SJCRH30 (cell line): ENCODE measurements at regions not wholly inside any gene's neighbourhood (a gene's known extent, or its start where the extent isn't known, plus 50 kb on each side); places are given as distances from the start of the nearest gene placed in this dataset.
"Not testable (repeated sequence)": the region's sequence is repeated elsewhere in the genome, so short reads cannot be mapped to it uniquely, and the experiment has no call there.

Source experiments
- DNase-seq, 2 experiments: peaks; one replicate each; pipeline ENCODE4 v3.0.0-alpha.2; 2015 to 2020
- H3K27ac ChIP-seq: fragments of 250-450 bp; sonication (Bioruptor Pico); 2 replicates; pipeline ENCODE4 v1.5.1; 2020; ENCODE audit warnings: mild to moderate bottlenecking, moderate library complexity
- H3K27me3 ChIP-seq: fragments of 250-450 bp; sonication (Bioruptor Pico); 2 replicates; pipeline ENCODE4 v1.5.1; 2020; ENCODE audit warnings: mild to moderate bottlenecking, moderate library complexity
- H3K36me3 ChIP-seq: fragments of 250-450 bp; sonication (Bioruptor Pico); 2 replicates; pipeline ENCODE4 v1.5.1; 2020; ENCODE audit warnings: mild to moderate bottlenecking, moderate library complexity
- H3K4me1 ChIP-seq: fragments of 250-450 bp; sonication (Bioruptor Pico); 2 replicates; pipeline ENCODE4 v1.5.1; 2020; ENCODE audit warnings: mild to moderate bottlenecking, moderate library complexity
- H3K4me3 ChIP-seq: fragments of 250-450 bp; sonication (Bioruptor Pico); 2 replicates; pipeline ENCODE4 v1.5.1; 2020; ENCODE audit warnings: mild to moderate bottlenecking, moderate library complexity
- H3K9me3 ChIP-seq: fragments of 250-450 bp; sonication (Bioruptor Pico); replicated peaks from 2 replicates; pipeline ENCODE4 v1.5.1; 2020; ENCODE audit warnings: mild to moderate bottlenecking, moderate library complexity

- H3K4me3 ChIP-seq = no peak overlapping the region
- no peak overlapping the region for H3K27ac ChIP-seq
- H3K9me3 ChIP-seq = no peaks in the 10 kb centered on the region
- no peak for DNase-seq
- H3K27me3 ChIP-seq = no peaks in the 10 kb centered on the region
- H3K36me3 ChIP-seq = no peaks in the 10 kb centered on the region
- H3K4me1 ChIP-seq = peaks cover 11% of the 10 kb centered on the region; the same call in 1 of the 2 replicates
Measured at GRCh38 chr9:17083258-17083657, 51.6 kb upstream of the CNTLN start.

GRCh38 chr9:17082343-17083064, 52.3 kb upstream of the CNTLN start:
- Histone ChIP-seq H3K36me3 (no peaks in the 10 kb centered on the region), H3K4me3 (no peak overlapping the region), H3K9me3 (no peaks in the 10 kb centered on the region), H3K4me1 (peaks cover 11% of the 10 kb centered on the region; the same call in 1 of the 2 replicates), H3K27ac (no peak overlapping the region), H3K27me3 (no peaks in the 10 kb centered on the region)
- peak; percentile 54 to 62 for DNase-seq

- Histone ChIP-seq H3K4me3 (no peak overlapping the region), H3K4me1 (peaks cover 11% of the 10 kb centered on the region; the same call in 1 of the 2 replicates), H3K27me3 (no peaks in the 10 kb centered on the region), H3K9me3 (no peaks in the 10 kb centered on the region), H3K36me3 (no peaks in the 10 kb centered on the region), H3K27ac (no peak overlapping the region)
- DNase-seq = peak in 1 of 2 experiments; percentile 13
Measured at GRCh38 chr9:17081814-17082213, 53.0 kb upstream of the CNTLN start.

GRCh38 chr9:17081351-17081750, 53.5 kb upstream of the CNTLN start:
- Histone ChIP-seq H3K36me3 (no peaks in the 10 kb centered on the region), H3K9me3 (no peaks in the 10 kb centered on the region), H3K4me1 (peaks cover 11% of the 10 kb centered on the region; the same call in 1 of the 2 replicates), H3K27me3 (no peaks in the 10 kb centered on the region), H3K4me3 (no peak overlapping the region), H3K27ac (no peak overlapping the region)
- no peak for DNase-seq

- Histone ChIP-seq H3K9me3 (no peaks in the 10 kb centered on the region), H3K36me3 (no peaks in the 10 kb centered on the region), H3K27me3 (no peaks in the 10 kb centered on the region), H3K27ac (no peak overlapping the region), H3K4me3 (no peak overlapping the region), H3K4me1 (no peaks in the 10 kb centered on the region)
- DNase-seq = no peak
Measured at GRCh38 chr9:17075758-17076485, 58.9 kb upstream of the CNTLN start.

- Histone ChIP-seq H3K36me3 (no peaks in the 10 kb centered on the region), H3K9me3 (no peaks in the 10 kb centered on the region), H3K4me3 (no peak overlapping the region), H3K27ac (no peak overlapping the region), H3K27me3 (no peaks in the 10 kb centered on the region), H3K4me1 (no peaks in the 10 kb centered on the region)
- DNase-seq = no peak
Measured at GRCh38 chr9:17075146-17075757, 59.6 kb upstream of the CNTLN start.

GRCh38 chr9:17072563-17072962, 62.3 kb upstream of the CNTLN start:
- H3K36me3 ChIP-seq, H3K4me3 ChIP-seq, H3K4me1 ChIP-seq, H3K27ac ChIP-seq, H3K9me3 ChIP-seq, H3K27me3 ChIP-seq, DNase-seq: not testable (repeated sequence)

GRCh38 chr9:17068671-17069070, 66.2 kb upstream of the CNTLN start:
- DNase-seq = no peak
- no peaks in the 10 kb centered on the region for H3K4me1 ChIP-seq
- H3K27ac ChIP-seq = no peak overlapping the region
- no peaks in the 10 kb centered on the region for H3K36me3 ChIP-seq
- no peaks in the 10 kb centered on the region for H3K27me3 ChIP-seq
- no peak overlapping the region for H3K4me3 ChIP-seq
- H3K9me3 ChIP-seq = no peaks in the 10 kb centered on the region

GRCh38 chr9:17065062-17065461, 69.8 kb upstream of the CNTLN start:
- no peak for DNase-seq
- Histone ChIP-seq H3K27me3 (no peaks in the 10 kb centered on the region), H3K4me3 (no peak overlapping the region), H3K4me1 (no peaks in the 10 kb centered on the region), H3K27ac (no peak overlapping the region), H3K9me3 (no peaks in the 10 kb centered on the region), H3K36me3 (no peaks in the 10 kb centered on the region)

- DNase-seq = no peak
- H3K36me3 ChIP-seq = no peaks in the 10 kb centered on the region
- no peak overlapping the region for H3K4me3 ChIP-seq
- no peaks in the 10 kb centered on the region for H3K4me1 ChIP-seq
- no peaks in the 10 kb centered on the region for H3K9me3 ChIP-seq
- no peaks in the 10 kb centered on the region for H3K27me3 ChIP-seq
- no peak overlapping the region for H3K27ac ChIP-seq
Measured at GRCh38 chr9:17064558-17064957, 70.3 kb upstream of the CNTLN start.

GRCh38 chr9:17063535-17064135, 71.2 kb upstream of the CNTLN start:
- Histone ChIP-seq H3K27me3 (no peaks in the 10 kb centered on the region), H3K27ac (no peak overlapping the region), H3K36me3 (no peaks in the 10 kb centered on the region), H3K4me1 (no peaks in the 10 kb centered on the region), H3K9me3 (no peaks in the 10 kb centered on the region), H3K4me3 (no peak overlapping the region)
- peak; percentile 26 to 77 for DNase-seq

- H3K27ac ChIP-seq = no peak overlapping the region
- no peaks in the 10 kb centered on the region for H3K27me3 ChIP-seq
- H3K4me3 ChIP-seq = no peak overlapping the region
- H3K36me3 ChIP-seq = no peaks in the 10 kb centered on the region
- H3K9me3 ChIP-seq = no peaks in the 10 kb centered on the region
- no peaks in the 10 kb centered on the region for H3K4me1 ChIP-seq
- no peak for DNase-seq
Measured at GRCh38 chr9:17062497-17062896, 72.3 kb upstream of the CNTLN start.

GRCh38 chr9:17060450-17060849, 74.4 kb upstream of the CNTLN start:
- no peaks in the 10 kb centered on the region for H3K4me1 ChIP-seq
- DNase-seq = no peak
- H3K9me3 ChIP-seq = no peaks in the 10 kb centered on the region

GRCh38 chr9:17059465-17059864, 75.4 kb upstream of the CNTLN start:
- Histone ChIP-seq H3K4me3 (no peak overlapping the region), H3K4me1 (no peaks in the 10 kb centered on the region), H3K27me3 (no peaks in the 10 kb centered on the region), H3K9me3 (no peaks in the 10 kb centered on the region), H3K36me3 (no peaks in the 10 kb centered on the region), H3K27ac (no peak overlapping the region)
- DNase-seq = no peak

More at GRCh38 chr9:17060450-17060849, 74.4 kb upstream of the CNTLN start:
- Histone ChIP-seq H3K27ac (no peak overlapping the region), H3K27me3 (no peaks in the 10 kb centered on the region), H3K4me3 (no peak overlapping the region), H3K36me3 (no peaks in the 10 kb centered on the region)

GRCh38 chr9:17057729-17058128, 77.1 kb upstream of the CNTLN start:
- Histone ChIP-seq H3K27me3 (no peaks in the 10 kb centered on the region), H3K27ac (no peak overlapping the region), H3K36me3 (no peaks in the 10 kb centered on the region), H3K9me3 (no peaks in the 10 kb centered on the region), H3K4me3 (no peak overlapping the region), H3K4me1 (no peaks in the 10 kb centered on the region)
- no peak for DNase-seq
